Mesothelial cell of epicardium (in vitro differentiated cells): ENCODE measurements at regions not wholly inside any gene's neighbourhood (a gene's known extent, or its start where the extent isn't known, plus 50 kb on each side); places are given as distances from the start of the nearest gene placed in this dataset.

ENCODE experiments used
- DNase-seq, 2 experiments: peaks; one replicate each; pipeline ENCODE4 v3.0.0; 2021; ENCODE audit warnings: low spot score in 2 of 2; ENCODE audit not compliant: unreplicated experiment in 2 of 2
- H3K27ac Mint-ChIP-seq: 2 replicates; pipeline ENCODE4 v1.8.0; 2021; ENCODE audit warnings: mixed read lengths
- H3K27me3 Mint-ChIP-seq: 2 replicates; pipeline ENCODE4 v1.8.0; 2021; ENCODE audit warnings: low read depth, mixed read lengths
- H3K36me3 Mint-ChIP-seq: 2 replicates; pipeline ENCODE4 v1.8.0; 2021; ENCODE audit warnings: mixed read lengths
- H3K4me1 Mint-ChIP-seq: 2 replicates; pipeline ENCODE4 v1.8.0; 2021; ENCODE audit warnings: mixed read lengths
- H3K4me3 Mint-ChIP-seq: 2 replicates; pipeline ENCODE4 v1.8.0; 2021; ENCODE audit warnings: mild to moderate bottlenecking, moderate library complexity, mixed read lengths
- H3K9me3 Mint-ChIP-seq: 2 replicates; pipeline ENCODE4 v1.8.0; 2021; ENCODE audit warnings: mixed read lengths
- CTCF ChIP-seq: fragments of 200-600 bp; sonication (generic); IDR thresholded peaks from one replicate; pipeline ENCODE4 v1.5.0; 2021; ENCODE audit warnings: antibody characterized with exemption; ENCODE audit not compliant: unreplicated experiment

- Mint-ChIP-seq H3K4me3 (no peak overlapping the region), H3K9me3 (peaks cover 6% of the 10 kb centered on the region), H3K27ac (no peak overlapping the region), H3K4me1 (peaks cover 14% of the 10 kb centered on the region), H3K36me3 (no peaks in the 10 kb centered on the region), H3K27me3 (no peaks in the 10 kb centered on the region)
- DNase-seq = no peak
- no peak for TF ChIP-seq CTCF
These were observed 78.1 kb upstream of the KLF3 start for GRCh38 chr4:38585871-38586270.

GRCh38 chr4:38587106-38587505 is 76.9 kb upstream of the KLF3 start:
- no peak overlapping the region for H3K4me3 Mint-ChIP-seq
- DNase-seq = no peak
- peaks cover 9% of the 10 kb centered on the region for H3K9me3 Mint-ChIP-seq
- H3K27ac Mint-ChIP-seq = no peak overlapping the region
- peaks cover 4% of the 10 kb centered on the region for H3K4me1 Mint-ChIP-seq
- no peaks in the 10 kb centered on the region for H3K27me3 Mint-ChIP-seq
- no peak for TF ChIP-seq CTCF
- H3K36me3 Mint-ChIP-seq = no peaks in the 10 kb centered on the region

- no peak for DNase-seq
- H3K4me3 Mint-ChIP-seq = no peak overlapping the region
- H3K4me1 Mint-ChIP-seq = no peaks in the 10 kb centered on the region
- TF ChIP-seq CTCF = no peak
- peaks cover 2% of the 10 kb centered on the region for H3K36me3 Mint-ChIP-seq
- peaks cover 9% of the 10 kb centered on the region for H3K9me3 Mint-ChIP-seq
- no peak overlapping the region for H3K27ac Mint-ChIP-seq
- no peaks in the 10 kb centered on the region for H3K27me3 Mint-ChIP-seq
These were observed 74.0 kb upstream of the KLF3 start for GRCh38 chr4:38590046-38590445.

- H3K36me3 Mint-ChIP-seq = peaks cover 2% of the 10 kb centered on the region
- peaks cover 5% of the 10 kb centered on the region for H3K9me3 Mint-ChIP-seq
- H3K4me1 Mint-ChIP-seq = no peaks in the 10 kb centered on the region
- H3K27ac Mint-ChIP-seq = no peak overlapping the region
- no peak for TF ChIP-seq CTCF
- H3K27me3 Mint-ChIP-seq = no peaks in the 10 kb centered on the region
- H3K4me3 Mint-ChIP-seq = no peak overlapping the region
- DNase-seq = no peak
These were observed 72.2 kb upstream of the KLF3 start for GRCh38 chr4:38591617-38592337.

- peaks cover 8% of the 10 kb centered on the region for H3K36me3 Mint-ChIP-seq
- H3K9me3 Mint-ChIP-seq = peaks cover 8% of the 10 kb centered on the region
- no peak overlapping the region for H3K27ac Mint-ChIP-seq
- TF ChIP-seq CTCF = no peak
- no peaks in the 10 kb centered on the region for H3K4me1 Mint-ChIP-seq
- no peak for DNase-seq
- H3K27me3 Mint-ChIP-seq = no peaks in the 10 kb centered on the region
- no peak overlapping the region for H3K4me3 Mint-ChIP-seq
These were observed 65.5 kb upstream of the KLF3 start for GRCh38 chr4:38598489-38598888.

- Mint-ChIP-seq H3K36me3 (peaks cover 6% of the 10 kb centered on the region), H3K4me1 (peaks cover 9% of the 10 kb centered on the region), H3K27ac (no peak overlapping the region), H3K4me3 (no peak overlapping the region), H3K9me3 (peaks cover 8% of the 10 kb centered on the region), H3K27me3 (no peaks in the 10 kb centered on the region)
- no peak for TF ChIP-seq CTCF
- DNase-seq = no peak
These were observed 63.4 kb upstream of the KLF3 start for GRCh38 chr4:38600575-38600974.
